ENCODE measurements at regions not wholly inside any gene's neighbourhood (a gene's known extent, or its start where the extent isn't known, plus 50 kb on each side); places are given as distances from the start of the nearest gene placed in this dataset.

DNA sequence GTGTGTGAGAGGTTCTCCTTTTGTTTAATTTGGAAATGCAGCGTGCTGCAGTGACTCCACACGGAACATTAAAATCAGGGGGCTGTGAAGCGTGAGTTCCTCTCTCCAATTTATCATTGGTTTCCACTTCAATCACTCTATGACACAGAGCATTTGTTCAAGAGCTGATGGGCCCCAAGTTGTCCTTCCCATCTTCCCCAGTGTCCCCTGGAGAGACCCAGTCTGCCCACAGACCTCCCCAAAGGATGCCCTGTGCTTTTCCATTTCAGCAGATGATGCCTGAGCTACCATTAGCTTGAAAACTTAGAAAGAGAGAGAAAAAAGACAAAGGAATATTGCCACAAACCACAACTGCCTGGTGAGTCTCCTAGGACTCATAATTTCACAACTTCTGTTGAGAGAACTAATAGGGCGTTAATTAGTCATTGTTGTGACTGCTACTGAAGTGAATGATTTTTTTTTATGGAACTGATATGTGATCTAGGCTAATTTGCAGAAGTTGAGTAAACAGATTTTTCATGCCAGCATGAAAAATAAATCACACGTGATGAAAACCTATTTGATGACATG, 772.7 kb downstream of the SEMA5A start:
- Histone ChIP-seq H4K20me1 (ENCODE audit: control insufficient read depth, insufficient read depth, low read depth, low read length) (no peaks in the 10 kb centered on the region), H3K36me3 (ENCODE audit: control insufficient read depth, low read length) (no peaks in the 10 kb centered on the region), H3K4me3 (ENCODE audit: low read length) (no peak overlapping the region), H3K79me2 (ENCODE audit: control insufficient read depth, low read length) (no peaks in the 10 kb centered on the region), H3K9me2 (replicated peaks; ENCODE audit: control insufficient read depth, low read length) (no peaks in the 10 kb centered on the region), H3K27me3 (ENCODE audit: control insufficient read depth, low read length) (no peaks in the 10 kb centered on the region), H3K9me3 (ENCODE audit: control insufficient read depth, insufficient read depth, low read length) (no peaks in the 10 kb centered on the region), H3K27ac (ENCODE audit: low read depth, low read length) (no peak overlapping the region), H3K4me2 (ENCODE audit: low read length) (no peak overlapping the region), H3K4me1 (ENCODE audit: control insufficient read depth, low read length) (no peaks in the 10 kb centered on the region), H3F3A (ENCODE audit: control insufficient read depth, insufficient read depth) (no peaks in the 10 kb centered on the region)
- no peak for TF ChIP-seq EZH2phosphoT487 (IDR thresholded peaks at IDR 0.05; ENCODE audit: borderline replicate concordance, low read length)
- TF ChIP-seq, protein P1, sequence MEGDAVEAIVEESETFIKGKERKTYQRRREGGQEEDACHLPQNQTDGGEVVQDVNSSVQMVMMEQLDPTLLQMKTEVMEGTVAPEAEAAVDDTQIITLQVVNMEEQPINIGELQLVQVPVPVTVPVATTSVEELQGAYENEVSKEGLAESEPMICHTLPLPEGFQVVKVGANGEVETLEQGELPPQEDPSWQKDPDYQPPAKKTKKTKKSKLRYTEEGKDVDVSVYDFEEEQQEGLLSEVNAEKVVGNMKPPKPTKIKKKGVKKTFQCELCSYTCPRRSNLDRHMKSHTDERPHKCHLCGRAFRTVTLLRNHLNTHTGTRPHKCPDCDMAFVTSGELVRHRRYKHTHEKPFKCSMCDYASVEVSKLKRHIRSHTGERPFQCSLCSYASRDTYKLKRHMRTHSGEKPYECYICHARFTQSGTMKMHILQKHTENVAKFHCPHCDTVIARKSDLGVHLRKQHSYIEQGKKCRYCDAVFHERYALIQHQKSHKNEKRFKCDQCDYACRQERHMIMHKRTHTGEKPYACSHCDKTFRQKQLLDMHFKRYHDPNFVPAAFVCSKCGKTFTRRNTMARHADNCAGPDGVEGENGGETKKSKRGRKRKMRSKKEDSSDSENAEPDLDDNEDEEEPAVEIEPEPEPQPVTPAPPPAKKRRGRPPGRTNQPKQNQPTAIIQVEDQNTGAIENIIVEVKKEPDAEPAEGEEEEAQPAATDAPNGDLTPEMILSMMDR (IDR thresholded peaks at IDR 0.05; ENCODE audit: low read depth, low read length, poor library complexity, severe bottlenecking) = no peak

DNA sequence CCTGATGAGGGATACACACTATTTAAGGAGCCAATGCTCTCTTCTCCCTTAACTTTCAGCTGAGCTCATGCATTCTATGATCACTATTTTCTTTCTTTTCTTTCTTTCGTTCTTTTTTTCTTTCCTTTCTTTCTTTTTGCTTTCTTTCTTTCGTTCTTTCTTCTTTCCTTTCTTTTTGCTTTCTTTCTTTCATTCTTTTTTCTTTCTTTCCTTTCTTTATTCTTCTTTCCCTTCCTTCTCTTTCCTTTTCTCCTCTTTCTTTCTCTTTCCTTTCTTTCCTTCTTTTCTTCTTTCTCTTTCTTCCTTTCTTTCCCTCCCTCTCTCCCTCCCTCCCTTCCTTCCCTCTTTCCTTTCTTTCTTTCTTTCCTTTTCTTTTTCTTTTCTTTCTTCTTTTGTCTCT, 761.2 kb downstream of the SEMA5A start:
- no peaks in the 10 kb centered on the region for H3K9me3 ChIP-seq (ENCODE audit: control insufficient read depth, insufficient read depth, low read length)
- no peak overlapping the region for H3K4me2 ChIP-seq (ENCODE audit: low read length)
- H3K27me3 ChIP-seq (ENCODE audit: control insufficient read depth, low read length) = no peaks in the 10 kb centered on the region
- no peaks in the 10 kb centered on the region for H3F3A ChIP-seq (ENCODE audit: control insufficient read depth, insufficient read depth)
- no peaks in the 10 kb centered on the region for H3K4me1 ChIP-seq (ENCODE audit: control insufficient read depth, low read length)
- H3K4me3 ChIP-seq (ENCODE audit: low read length) = no peak overlapping the region
- H3K27ac ChIP-seq (ENCODE audit: low read depth, low read length) = no peak overlapping the region
- H3K9me2 ChIP-seq (replicated peaks; ENCODE audit: control insufficient read depth, low read length) = no peaks in the 10 kb centered on the region
- H4K20me1 ChIP-seq (ENCODE audit: control insufficient read depth, insufficient read depth, low read depth, low read length) = no peaks in the 10 kb centered on the region
- no peaks in the 10 kb centered on the region for H3K79me2 ChIP-seq (ENCODE audit: control insufficient read depth, low read length)
- H3K36me3 ChIP-seq (ENCODE audit: control insufficient read depth, low read length) = no peaks in the 10 kb centered on the region
- TF ChIP-seq, protein P1 (IDR thresholded peaks at IDR 0.05; ENCODE audit: low read depth, low read length, poor library complexity, severe bottlenecking) = no peak
- TF ChIP-seq EZH2phosphoT487 (IDR thresholded peaks at IDR 0.05; ENCODE audit: borderline replicate concordance, low read length) = no peak

DNA sequence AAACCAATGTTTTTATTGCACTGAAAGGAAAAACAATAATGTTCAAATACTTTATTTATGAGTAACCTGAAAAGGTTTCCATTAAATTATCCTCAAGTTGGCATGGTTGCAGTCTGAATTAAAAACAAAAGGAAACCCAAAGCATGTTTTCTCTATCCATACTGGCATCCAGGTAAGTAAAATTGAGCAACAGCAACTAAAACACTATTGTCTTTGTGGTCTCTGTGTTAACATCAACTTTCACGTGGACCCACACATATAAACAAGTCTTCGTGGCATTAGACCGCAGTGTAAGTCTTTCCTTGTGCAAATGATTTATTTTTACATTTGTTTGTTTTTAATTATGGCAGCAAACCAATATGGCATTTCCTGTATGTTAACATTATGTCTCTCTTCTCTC, 757.6 kb downstream of the SEMA5A start:
- Histone ChIP-seq H3K9me2 (replicated peaks; ENCODE audit: control insufficient read depth, low read length) (no peaks in the 10 kb centered on the region), H3K27me3 (ENCODE audit: control insufficient read depth, low read length) (no peaks in the 10 kb centered on the region), H3K4me3 (ENCODE audit: low read length) (no peak overlapping the region), H3K27ac (ENCODE audit: low read depth, low read length) (no peak overlapping the region), H3K79me2 (ENCODE audit: control insufficient read depth, low read length) (no peaks in the 10 kb centered on the region), H3F3A (ENCODE audit: control insufficient read depth, insufficient read depth) (no peaks in the 10 kb centered on the region), H3K4me2 (ENCODE audit: low read length) (no peak overlapping the region), H3K9me3 (ENCODE audit: control insufficient read depth, insufficient read depth, low read length) (no peaks in the 10 kb centered on the region), H4K20me1 (ENCODE audit: control insufficient read depth, insufficient read depth, low read depth, low read length) (no peaks in the 10 kb centered on the region), H3K36me3 (ENCODE audit: control insufficient read depth, low read length) (no peaks in the 10 kb centered on the region), H3K4me1 (ENCODE audit: control insufficient read depth, low read length) (no peaks in the 10 kb centered on the region)
- TF ChIP-seq, protein P1 (IDR thresholded peaks at IDR 0.05; ENCODE audit: low read depth, low read length, poor library complexity, severe bottlenecking) = no peak
- TF ChIP-seq EZH2phosphoT487 (IDR thresholded peaks at IDR 0.05; ENCODE audit: borderline replicate concordance, low read length) = no peak
